ENCODE measurements at regions not wholly inside any gene's neighbourhood (a gene's known extent, or its start where the extent isn't known, plus 50 kb on each side); places are given as distances from the start of the nearest gene placed in this dataset.

GRCh38 chr1:88063605-88064004, 620.5 kb upstream of the PKN2 start:
- TF ChIP-seq CTCF (IDR thresholded peaks at IDR 0.05) (no peak), TCF7L2 (IDR thresholded peaks at IDR 0.05; ENCODE audit: low read depth, low read length) (no peak), SIN3A (IDR thresholded peaks at IDR 0.05; ENCODE audit: borderline replicate concordance, insufficient read depth, low read depth, low read length) (no peak), POLR2AphosphoS5 (IDR thresholded peaks at IDR 0.05; ENCODE audit: low read depth, low read length) (no peak)

All from Panc1 (cell line).